ENCODE measurements at regions not wholly inside any gene's neighbourhood (a gene's known extent, or its start where the extent isn't known, plus 50 kb on each side); places are given as distances from the start of the nearest gene placed in this dataset.
"Not testable (repeated sequence)": the region's sequence is repeated elsewhere in the genome, so short reads cannot be mapped to it uniquely, and the experiment has no call there.

DNA sequence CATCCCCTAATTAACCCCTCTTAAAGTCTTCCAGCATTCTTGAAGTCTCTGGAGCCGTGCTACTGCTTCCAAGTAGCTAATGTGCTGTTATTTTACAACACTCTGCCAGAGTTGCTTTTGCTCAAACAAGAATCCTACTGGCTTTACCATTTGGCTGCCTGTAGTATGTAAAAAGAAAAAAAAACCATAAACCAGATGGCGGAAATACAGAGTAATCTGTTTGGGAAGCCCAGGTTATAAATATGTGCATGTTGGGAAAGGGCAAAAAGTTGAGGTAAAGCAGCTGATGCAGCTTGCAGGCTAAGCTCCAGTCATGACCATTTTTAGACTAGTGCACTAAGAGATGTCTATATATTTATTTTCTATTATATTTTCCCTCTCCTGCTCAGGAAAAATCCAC is 313.2 kb upstream of the ETAA1 start:
- no peak for DNase-seq

DNA sequence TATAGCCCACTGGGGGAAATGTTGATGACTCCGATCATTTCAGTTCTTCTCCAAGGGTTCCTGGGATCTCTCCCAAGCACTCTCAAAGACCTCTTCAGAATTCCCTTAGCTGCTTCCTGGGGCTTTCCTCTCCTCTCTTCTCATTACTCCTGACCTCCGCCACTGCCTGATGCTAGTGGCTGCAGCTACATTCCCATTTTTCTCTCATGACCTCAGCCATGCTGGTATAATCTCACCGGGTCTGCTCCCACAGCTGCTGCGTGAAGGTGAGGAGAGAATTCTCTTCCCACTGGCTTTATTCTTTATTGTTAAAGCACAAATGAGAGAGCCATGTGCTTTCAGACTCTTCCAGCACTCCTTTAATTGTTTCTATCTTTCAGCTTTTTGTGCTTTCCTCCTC is 312.0 kb upstream of the ETAA1 start:
- no peak for DNase-seq

DNA sequence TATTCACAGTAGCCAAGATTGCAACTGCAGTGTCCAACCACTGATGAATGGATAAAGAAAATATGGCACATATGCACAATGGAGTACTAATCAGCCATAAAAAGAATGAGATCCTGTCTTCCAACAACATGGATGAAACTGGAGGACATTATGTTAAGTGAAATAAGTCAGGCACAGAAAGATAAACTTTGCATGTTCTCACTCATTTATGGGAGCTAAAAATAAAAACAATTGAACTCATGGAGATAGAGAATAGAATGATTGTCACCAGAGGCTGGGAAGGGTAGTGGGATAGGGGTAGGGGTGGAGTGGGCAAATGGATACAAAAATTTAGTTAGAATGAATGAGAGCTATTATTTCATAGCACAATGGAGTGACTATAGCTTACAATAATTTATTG is 305.5 kb upstream of the ETAA1 start:
- no peak for DNase-seq

DNA sequence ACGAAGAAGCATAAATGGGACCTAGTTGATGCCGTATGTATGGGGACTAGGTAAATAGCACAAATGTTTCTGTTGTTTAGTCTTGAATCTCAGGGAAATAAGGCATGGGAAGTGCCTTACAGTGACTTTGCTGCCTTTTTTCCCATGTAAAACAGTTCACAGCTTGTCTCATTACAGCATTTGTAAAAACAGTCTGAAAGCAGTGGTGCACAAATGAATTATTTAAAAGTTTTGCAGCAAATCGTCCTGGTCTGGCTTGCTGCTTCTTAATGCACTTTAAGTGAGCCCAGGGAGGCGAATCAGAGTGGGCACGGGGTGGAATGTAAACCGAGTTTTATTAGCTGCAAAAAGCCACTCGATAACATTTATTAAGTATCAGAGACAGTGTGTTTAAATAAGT is 302.0 kb upstream of the ETAA1 start:
- DNase-seq, result no peak

DNA sequence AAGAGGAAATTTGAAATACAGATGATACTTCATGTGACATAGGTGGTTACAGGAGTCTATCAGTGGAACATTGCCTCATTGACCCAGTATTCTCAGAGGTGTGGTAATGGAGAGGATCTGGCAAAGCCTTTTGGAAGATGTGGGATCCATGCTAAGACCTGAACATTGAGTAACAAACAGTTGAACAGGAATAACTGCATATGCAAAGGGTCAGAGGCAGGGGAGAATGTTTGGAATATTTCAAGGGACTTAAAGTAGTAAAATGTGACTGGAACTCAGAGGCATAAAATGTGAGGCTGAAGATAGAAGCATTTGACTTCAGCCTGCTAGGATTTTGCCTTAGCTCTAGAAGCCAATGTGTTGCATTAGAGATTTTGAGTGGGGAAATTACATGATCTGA is 300.2 kb upstream of the ETAA1 start:
- no peak for DNase-seq

DNA sequence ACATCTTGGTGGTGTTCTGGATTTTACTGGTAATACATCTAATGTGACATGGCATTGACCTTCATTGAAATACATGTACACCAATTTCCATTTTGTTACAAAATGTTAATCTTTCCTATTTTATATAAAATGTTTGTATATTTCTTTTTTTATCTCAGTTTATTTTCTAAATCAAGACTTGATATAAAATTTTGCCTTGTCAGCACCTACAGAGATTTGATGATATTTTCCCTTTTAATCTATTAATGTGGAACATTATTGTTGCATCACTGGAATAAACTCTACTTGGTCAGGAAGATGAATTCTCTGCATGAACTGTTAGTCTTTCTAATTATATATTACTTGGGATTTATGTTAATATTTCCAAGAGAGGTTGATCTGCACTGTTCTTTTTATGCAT is 294.0 kb upstream of the ETAA1 start:
- no peak for DNase-seq

DNA sequence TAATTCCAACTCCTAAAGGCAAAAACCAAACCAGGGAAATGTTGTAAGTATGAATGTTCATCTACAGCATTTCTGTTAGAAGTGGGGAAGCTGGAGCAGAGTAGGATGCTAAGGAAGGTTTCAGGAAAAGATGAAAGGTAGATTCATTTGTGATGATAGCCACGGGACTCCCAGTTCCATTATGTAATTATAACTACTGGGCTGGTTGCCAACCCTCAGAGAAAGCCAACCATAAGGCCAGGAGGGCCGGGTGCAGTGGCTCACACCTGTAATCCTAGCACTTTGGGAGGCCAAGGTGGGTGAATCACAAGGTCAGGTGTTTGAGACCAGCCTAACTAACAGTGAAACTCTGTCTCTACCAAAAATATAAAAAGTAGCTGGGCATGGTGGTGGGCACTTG is 288.9 kb upstream of the ETAA1 start:
- DNase-seq, result no peak

DNA sequence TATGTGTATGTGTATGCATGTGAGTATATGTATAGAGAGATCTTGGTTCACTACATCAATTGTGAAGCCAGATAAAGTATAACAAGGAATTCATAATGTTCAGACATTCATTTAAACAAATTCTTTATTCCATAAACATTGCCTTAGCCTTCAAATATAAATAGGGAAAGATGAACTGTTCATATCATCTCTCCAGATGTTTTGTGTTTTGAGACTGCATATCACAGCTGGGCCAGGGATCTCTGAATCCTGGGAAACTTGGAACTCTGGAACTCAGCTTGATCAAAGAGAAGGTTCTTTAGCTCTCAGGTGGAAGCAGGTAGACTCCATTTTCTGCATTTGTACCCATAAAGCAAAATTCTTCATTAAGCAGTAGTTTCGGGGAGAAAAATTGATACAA is 272.6 kb upstream of the ETAA1 start:
- no peak for DNase-seq

DNA sequence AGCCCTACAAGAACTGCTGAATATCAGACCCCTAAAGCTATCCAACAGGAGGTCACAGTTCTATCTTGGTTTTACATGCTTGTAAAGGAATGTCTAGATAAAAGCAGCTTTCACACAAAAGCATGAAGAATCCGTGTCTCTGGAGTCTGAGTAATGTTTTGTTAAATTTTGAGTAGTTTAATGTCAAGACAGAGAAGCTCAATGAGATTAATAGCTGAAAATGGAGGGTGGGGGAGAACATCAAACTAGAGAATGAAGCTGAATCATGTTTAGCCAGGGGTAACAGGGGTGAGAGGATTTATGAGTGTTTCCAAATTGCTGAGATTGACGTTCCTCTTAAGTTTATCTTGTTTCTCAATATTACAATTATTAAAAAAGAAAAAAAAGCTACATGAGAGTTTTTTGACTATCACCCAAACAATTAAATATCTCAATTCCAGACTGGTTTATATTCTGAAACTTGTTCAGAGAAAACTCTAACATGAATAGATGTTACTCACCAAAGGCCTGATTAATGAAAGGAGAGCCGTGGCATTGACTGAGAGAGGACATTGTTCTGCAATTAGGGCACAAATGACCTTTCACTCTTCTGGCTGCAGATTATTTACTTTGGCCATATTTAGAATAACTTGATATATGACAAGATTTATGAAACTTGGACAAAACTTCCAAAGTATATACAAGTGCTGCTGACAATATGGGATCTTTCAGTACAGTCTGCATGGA is 266.4 kb upstream of the ETAA1 start:
- DNase-seq, result no peak

DNA sequence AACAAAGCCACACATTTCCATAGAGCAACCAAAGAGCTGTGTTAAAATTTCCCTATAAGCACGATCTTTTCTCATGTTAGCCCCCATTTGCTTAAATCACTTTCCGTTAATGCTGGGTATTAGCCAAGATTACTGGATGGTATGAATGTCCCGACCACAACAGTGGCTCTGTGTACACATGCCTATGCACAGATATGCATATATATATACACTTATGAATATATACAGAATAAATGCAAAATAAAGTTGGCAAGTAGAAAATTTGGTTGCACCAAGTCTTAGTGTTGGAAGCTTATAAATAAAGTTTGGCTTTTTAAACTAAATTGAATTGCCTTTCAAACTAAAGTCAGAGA is 265.9 kb upstream of the ETAA1 start:
- no peak for DNase-seq

DNA sequence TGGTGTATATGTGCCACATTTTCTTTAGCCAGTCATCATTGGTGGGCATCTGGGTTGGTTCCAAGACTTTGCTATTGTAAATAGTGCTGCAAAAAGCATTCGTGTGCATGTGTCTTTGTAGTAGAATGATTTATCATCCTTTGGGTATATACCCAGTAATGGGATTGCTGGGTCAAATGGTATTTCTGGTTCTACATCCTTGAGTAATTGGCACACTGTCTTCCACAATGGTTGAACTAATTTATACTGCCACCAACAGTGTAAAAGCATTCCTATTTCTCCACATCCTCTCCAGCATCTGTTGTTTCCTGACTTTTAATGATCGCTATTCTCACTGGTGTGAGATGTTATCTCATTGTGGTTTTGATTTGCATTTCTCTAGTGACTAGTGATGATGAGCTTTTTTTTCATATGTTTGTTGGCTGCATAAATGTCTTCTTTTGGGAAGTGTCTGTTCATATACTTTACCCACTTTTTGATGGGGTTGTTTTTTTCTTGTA is 264.6 kb upstream of the ETAA1 start:
- DNase-seq, result not testable (repeated sequence)

DNA sequence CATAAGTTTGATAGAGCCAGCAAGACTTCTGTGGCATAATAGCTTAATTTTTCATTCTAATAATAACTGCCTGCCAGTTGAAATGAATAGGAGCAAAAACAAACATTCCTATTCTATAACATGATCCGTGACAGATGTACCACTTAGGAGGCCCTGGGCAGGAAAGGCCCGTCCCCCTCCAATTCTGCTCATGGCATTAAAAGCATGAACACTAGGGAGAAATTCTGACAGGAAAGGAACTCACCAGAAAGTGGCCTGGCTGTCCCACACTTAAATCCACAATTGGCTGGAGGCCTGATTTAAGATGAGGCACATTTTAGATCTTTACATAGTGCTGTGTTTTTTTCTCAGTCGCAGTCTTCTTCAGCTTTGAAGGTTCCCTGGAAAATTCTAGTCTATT is 261.9 kb upstream of the ETAA1 start:
- no peak for DNase-seq

DNA sequence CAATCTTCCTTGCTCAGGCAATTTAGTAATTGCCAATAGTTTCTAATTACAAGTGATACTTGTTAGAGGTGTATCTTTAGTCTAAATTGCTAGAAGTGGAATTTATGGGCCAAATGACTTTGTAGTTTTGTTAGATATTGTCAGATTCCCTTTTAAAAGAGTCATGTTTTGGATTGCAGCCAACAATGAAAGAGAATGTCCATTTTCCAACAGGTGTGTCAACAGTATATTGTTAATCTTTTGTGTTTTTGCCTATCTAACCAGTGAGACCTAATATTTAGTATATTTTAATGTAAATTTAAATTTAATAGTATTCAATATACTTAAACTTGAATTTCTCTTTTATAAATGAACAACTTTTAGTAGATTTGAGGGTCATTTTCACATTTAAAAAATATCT is 259.4 kb upstream of the ETAA1 start:
- no peak for DNase-seq

DNA sequence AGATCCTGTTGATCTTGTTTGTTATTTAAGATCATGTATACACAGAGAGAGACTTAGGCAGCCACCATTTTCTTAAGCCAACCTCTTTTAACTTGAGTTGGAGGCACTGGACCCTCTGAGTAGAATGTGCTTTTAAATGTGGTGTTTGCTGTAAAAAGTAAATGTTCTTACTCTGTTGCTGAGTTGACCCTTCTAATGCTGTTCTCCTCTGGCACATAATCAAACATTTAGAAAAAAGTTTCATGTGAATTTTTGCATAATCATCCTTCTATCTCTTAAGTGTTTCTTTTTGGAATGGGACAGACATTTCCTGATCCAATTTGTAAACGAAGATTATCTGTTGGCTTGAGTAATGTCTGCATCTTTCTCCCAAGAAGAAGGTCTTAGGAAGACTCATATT is 255.1 kb upstream of the ETAA1 start:
- DNase-seq, result no peak

DNA sequence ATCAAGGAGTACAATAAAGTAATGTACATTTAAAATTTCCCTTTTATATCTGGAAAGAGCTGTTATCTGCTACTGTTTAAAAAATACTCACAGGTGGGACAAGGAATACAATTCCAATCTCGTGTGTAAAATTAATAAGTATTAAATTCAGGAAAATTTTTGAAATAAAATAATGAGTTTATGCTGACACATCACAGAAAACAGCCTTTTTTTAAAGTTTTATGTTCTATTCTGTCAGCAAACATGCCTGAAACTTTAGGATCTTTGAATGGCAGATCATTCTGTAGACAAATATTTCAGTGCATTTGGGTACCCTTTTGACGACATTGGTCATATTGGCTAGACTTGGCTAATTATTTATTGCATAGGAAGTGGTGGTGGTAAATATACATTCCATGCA is 254.4 kb upstream of the ETAA1 start:
- no peak for DNase-seq

DNA sequence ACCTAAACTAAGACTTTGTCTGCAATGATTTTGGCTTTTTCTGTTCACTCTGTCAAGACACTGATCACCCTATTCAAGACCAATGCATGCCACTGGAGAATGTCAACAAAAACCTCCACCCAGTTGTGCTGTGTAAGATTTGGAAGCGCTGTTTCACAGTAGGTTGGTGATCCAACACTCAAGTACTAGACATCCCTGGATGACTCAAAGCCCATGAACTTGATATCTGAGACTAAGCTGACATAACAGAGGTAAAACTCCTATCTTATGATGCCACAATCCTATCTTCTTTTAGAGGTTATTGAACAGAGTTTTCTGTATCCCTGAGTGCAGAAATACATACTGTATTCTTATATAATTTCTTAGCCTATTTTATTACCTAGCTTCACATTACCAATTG is 251.3 kb upstream of the ETAA1 start:
- DNase-seq, result no peak

DNA sequence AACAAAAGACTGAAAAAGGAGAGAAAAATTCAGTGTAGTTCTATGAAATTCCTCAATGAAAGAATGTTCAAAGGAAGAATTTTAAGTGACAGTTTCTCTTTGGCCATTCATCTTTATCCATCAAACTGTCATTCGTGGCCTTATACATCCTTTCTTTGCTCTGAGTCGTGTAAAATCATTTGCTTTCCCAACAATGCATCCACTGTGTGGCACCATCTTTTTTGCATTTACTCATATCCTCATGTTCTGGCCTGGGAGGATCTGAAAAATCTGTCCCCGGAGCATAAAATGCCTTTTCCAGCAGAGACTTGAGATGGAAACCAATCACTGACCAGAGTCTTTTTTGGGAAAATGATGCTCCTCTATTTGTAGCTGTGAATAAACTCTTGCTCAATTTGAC is 240.3 kb upstream of the ETAA1 start:
- no peak for DNase-seq

DNA sequence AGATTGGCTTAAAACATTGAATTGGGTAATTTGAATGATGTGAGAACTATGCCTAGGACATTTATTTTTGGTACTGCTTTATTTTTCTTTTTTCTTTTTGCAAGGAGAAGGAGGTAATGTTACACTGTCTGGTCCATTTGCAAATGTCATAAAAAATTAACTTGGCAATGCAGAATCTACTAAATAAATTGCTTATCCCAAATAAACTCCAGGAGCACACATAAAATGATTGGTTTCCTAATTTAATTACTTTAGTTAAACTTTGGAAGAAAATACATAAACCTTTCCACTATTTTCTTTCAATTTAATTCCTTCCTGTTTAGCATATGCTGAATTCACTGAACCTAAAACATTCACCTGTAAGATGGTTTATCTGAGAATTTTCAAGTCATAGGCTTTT is 238.4 kb upstream of the ETAA1 start:
- DNase-seq, result no peak

DNA sequence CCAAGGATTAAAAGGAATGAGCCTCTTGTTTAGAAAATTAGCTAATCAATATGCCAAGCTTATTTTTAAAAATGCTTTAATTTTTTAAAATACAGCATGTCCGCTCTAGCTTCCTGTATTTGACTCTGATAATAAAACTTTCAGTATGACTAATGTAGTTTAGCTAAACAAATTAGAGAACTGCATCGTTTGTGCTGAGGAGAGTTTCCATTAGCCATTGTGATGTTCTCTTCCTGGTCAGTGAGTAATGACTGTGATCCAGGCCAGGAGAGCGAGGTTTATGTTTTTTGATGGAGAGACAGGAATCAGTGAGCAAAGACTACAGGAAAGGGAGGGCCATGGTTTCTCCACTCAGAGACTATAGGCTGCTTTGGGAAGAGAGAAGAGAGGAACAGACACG is 237.2 kb upstream of the ETAA1 start:
- no peak for DNase-seq

DNA sequence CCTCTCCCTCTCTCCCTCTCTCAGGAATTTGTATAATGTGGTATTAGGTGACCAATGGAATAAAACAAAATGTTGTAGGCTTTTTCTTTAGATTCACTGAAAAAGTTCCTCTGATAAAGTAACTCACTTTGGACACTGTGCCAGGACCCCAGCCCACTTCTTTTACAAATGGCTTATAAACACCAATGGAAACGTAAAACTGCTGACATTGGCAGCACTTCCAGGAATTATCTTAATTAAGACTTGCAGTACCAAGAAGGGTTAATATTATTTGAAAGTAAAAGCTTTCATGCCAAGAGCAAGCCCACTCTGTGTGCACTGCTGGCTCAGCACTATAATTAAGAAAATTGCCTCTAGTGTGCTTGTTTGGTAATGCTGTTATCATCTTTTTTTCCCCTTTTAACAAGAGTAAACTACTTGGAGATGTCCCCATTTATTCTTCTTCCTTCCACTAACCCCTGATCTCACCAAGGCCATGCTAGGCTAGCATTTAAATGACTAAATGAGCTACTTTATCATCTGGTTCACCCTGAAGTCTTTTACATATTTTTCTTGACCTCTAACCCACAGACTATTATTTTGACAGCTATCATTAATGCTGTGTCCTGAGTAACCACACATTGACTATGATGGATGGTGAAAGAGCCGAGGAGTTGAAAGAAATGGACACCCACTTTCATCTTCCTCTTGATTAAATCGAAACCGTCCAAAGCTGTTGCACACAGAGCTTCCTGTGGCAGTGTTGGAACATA is 232.2 kb upstream of the ETAA1 start:
- no peak for DNase-seq

DNA sequence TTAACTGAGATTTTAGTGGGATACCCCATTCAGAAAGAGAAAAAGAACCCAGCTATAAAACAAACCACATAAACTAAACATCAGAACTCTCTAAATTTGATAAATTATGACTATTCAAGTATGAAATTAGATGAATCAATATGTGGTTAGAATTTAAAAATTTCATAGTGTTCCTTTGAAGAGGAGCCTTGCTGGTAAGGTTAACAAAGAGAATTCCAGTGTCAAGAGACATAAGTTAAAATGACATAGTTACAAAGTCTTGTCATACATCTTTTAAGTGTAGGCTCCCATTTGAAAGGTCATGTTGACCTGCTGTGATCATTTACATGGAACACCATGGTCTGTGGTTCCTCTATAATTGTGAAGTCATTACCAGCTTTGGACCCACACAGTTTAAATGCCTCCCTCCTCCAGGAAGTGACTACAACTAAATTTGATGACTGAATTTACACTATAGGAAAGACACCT is 231.6 kb upstream of the ETAA1 start:
- no peak for DNase-seq

DNA sequence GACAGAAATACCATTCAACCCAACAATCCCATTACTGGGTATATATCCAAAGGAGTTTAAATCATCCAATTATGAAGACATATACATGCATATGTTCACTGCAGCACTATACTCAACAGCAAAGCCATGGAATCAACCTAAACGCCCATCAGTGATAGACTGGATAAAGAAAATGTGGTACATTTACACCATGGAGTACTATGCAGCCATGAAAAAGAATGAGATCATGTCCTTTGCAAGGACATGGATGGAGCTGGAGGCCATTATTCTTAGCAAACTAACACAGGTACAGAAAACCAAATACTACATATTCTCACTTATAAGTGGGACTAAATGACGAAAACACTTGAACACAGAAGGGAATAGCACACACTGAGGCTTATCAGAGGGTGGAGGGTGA is 230.6 kb upstream of the ETAA1 start:
- DNase-seq, result not testable (repeated sequence)

All from amygdala (tissue), 56 donors.